ENCODE measurements at regions not wholly inside any gene's neighbourhood (a gene's known extent, or its start where the extent isn't known, plus 50 kb on each side); places are given as distances from the start of the nearest gene placed in this dataset.
"Not testable (repeated sequence)": the region's sequence is repeated elsewhere in the genome, so short reads cannot be mapped to it uniquely, and the experiment has no call there.

- no peak for DNase-seq
- Histone ChIP-seq H3K4me1 (no peaks in the 10 kb centered on the region), H3K9me3 (no peaks in the 10 kb centered on the region), H3K36me3 (no peaks in the 10 kb centered on the region), H3K27ac (no peak overlapping the region), H3K27me3 (peaks cover 0 to 20% of the 10 kb centered on the region in 2 donors), H3K4me3 (no peak overlapping the region)
- intact Hi-C loops (cut with DNase I; ENCODE audit: low total_unique reads) = no loop called here
- TF ChIP-seq CTCF (IDR thresholded peaks at IDR 0.05) = no peak
Observed at GRCh38 chr2:242064364-242065250, 195.1 kb downstream of the RTP5 start.

GRCh38 chr2:242065426-242065825, 195.9 kb downstream of the RTP5 start:
- TF ChIP-seq CTCF (IDR thresholded peaks at IDR 0.05) = no peak
- Histone ChIP-seq H3K4me3 (no peak overlapping the region), H3K36me3 (no peaks in the 10 kb centered on the region), H3K9me3 (no peaks in the 10 kb centered on the region), H3K27me3 (peaks cover 0 to 20% of the 10 kb centered on the region in 2 donors), H3K4me1 (no peaks in the 10 kb centered on the region), H3K27ac (no peak overlapping the region)
- DNase-seq = no peak
- intact Hi-C loops (cut with DNase I; ENCODE audit: low total_unique reads) = no loop called here

DNA sequence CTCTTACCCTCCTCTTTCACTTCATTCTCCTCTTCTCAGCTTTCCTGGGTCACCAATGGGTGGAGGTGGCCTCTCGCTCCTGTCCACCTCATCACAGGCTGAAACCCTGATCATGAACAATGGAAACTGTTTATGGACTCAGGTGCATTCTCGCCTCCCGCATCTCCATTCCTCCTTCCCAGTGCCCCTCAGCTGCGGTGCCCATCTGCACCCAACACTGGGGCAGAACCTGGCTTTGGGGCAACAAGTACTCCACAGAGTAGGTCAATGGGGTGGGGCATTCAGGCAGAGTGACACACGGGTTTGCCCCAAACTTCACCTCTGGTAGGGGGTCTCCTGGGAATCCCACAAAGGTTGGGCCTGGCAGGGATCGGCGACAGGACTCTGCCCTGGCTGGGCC, 199.5 kb downstream of the RTP5 start:
- no peaks in the 10 kb centered on the region for H3K4me1 ChIP-seq
- H3K9me3 ChIP-seq = no peaks in the 10 kb centered on the region
- intact Hi-C loops (cut with DNase I; ENCODE audit: low total_unique reads) = no loop called here
- no peak overlapping the region for H3K27ac ChIP-seq
- peaks cover 0 to 32% of the 10 kb centered on the region in 2 donors for H3K27me3 ChIP-seq
- no peak for DNase-seq
- no peaks in the 10 kb centered on the region for H3K36me3 ChIP-seq
- no peak overlapping the region for H3K4me3 ChIP-seq
- TF ChIP-seq CTCF (IDR thresholded peaks at IDR 0.05) = no peak

GRCh38 chr2:242069938-242070395, 200.4 kb downstream of the RTP5 start:
- H3K36me3 ChIP-seq; H3K9me3 ChIP-seq; intact Hi-C loops (cut with DNase I; ENCODE audit: low total_unique reads); DNase-seq; H3K4me3 ChIP-seq; H3K4me1 ChIP-seq; H3K27ac ChIP-seq: not testable (repeated sequence)
- H3K27me3 ChIP-seq = peaks cover 0 to 27% of the 10 kb centered on the region in 2 donors

DNA sequence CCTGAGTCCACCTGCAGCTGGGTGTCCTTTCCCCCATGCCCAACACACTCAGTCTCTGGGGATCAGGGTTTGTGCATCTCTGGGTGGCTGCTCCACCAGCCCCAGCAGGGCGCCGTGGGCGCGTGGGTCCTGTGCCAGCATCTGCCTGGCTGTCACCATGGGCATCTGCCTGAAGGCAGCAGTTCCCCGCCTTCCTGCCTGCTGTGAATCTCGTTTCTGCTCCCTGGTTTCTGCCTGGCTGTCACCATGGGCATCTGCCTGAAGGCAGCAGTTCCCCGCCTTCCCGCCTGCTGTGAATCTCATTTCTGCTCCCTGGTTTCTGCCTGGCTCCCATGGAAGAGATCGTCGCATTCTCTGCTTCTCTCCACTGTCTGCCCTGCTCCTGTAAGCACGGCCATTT, 201.2 kb downstream of the RTP5 start:
- H3K36me3 ChIP-seq; H3K9me3 ChIP-seq; intact Hi-C loops (cut with DNase I; ENCODE audit: low total_unique reads); H3K4me3 ChIP-seq; H3K27ac ChIP-seq; DNase-seq; H3K4me1 ChIP-seq: not testable (repeated sequence)
- peaks cover 0 to 28% of the 10 kb centered on the region in 2 donors for H3K27me3 ChIP-seq

DNA sequence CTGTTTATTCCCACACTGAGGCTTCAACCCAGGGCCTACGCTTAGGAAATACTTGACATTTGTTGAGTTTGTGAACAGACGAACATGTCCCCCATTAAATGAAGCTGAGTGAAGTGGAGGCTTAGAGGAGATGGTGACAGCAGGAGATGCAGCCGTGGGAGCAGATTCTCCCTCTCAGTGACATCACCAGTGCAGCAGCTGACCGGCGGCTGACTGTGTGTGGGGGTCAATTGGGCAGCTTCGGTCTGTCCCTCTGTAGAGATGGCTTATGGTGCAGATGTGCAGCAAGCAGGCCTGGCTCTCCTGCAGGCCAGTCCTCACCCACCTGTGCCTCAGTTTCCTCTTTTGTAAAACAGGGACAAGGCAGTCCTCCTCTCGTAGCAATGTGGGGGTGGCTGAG, 201.8 kb downstream of the RTP5 start:
- H3K27ac ChIP-seq; H3K36me3 ChIP-seq; intact Hi-C loops (cut with DNase I; ENCODE audit: low total_unique reads); H3K9me3 ChIP-seq; H3K4me1 ChIP-seq; DNase-seq; H3K4me3 ChIP-seq: not testable (repeated sequence)
- peaks cover 0 to 34% of the 10 kb centered on the region in 2 donors for H3K27me3 ChIP-seq

- H3K9me3 ChIP-seq; H3K4me1 ChIP-seq; intact Hi-C loops (cut with DNase I; ENCODE audit: low total_unique reads); H3K4me3 ChIP-seq; DNase-seq; H3K36me3 ChIP-seq; H3K27ac ChIP-seq: not testable (repeated sequence)
- peaks cover 0 to 34% of the 10 kb centered on the region in 2 donors for H3K27me3 ChIP-seq
Observed at GRCh38 chr2:242071936-242072335, 202.4 kb downstream of the RTP5 start.
